H1 (cell line): ENCODE measurements at regions not wholly inside any gene's neighbourhood (a gene's known extent, or its start where the extent isn't known, plus 50 kb on each side); places are given as distances from the start of the nearest gene placed in this dataset.

Experiments
- JUN ChIP-seq: IDR thresholded peaks from 2 replicates; pipeline ENCODE4 v1.6.1; 2011; ENCODE audit warnings: low read depth, mild to moderate bottlenecking, improper control_type of control experiment, low read length
- SIRT6 ChIP-seq: IDR thresholded peaks from one replicate; pipeline ENCODE4 v1.7.1; 2012; ENCODE audit warnings: low read length, inconsistent platforms
- SIX5 ChIP-seq: IDR thresholded peaks from 2 replicates; pipeline ENCODE4 v1.6.1; 2011; ENCODE audit warnings: mild to moderate bottlenecking, low read depth, low read length

DNA sequence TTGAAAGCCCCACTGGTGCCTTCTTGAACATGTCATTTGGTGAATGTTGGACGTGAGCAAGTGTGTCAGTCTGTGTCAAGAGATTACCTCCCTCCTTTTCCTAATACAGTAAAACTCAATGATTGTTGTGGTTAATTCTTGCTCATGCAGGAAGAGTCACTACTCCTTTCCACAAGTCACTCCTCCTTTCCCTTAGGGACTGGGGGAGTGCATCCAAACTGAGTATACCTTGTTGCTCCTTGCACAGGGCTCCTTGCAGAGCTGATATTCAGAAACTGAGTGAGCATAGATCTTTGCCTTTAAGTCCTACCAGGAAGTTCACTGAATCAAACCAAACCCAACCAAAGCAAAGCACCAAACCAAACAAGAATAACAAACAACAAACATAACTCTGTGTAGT, 63.9 kb downstream of the GPR50 start (continued):
- no peak for TF ChIP-seq SIX5
- TF ChIP-seq SIRT6 = no peak
- TF ChIP-seq JUN = no peak
